Loucy (cell line): ENCODE measurements at regions not wholly inside any gene's neighbourhood (a gene's known extent, or its start where the extent isn't known, plus 50 kb on each side); places are given as distances from the start of the nearest gene placed in this dataset.
"Not testable (repeated sequence)": the region's sequence is repeated elsewhere in the genome, so short reads cannot be mapped to it uniquely, and the experiment has no call there.

Experiments used
- EZH2phosphoT487 ChIP-seq: fragments of 200-600 bp; IDR thresholded peaks from 2 replicates; pipeline ENCODE4 v1.6.1; 2018; ENCODE audit warnings: antibody characterized with exemption, mild to moderate bottlenecking, moderate library complexity, borderline replicate concordance
- TF ChIP-seq, protein P1 (sequence below): fragments of 200-600 bp; sonication (generic); conservative IDR thresholded peaks from 2 replicates; pipeline ENCODE4 v1.5.1; 2014; ENCODE audit warnings: mild to moderate bottlenecking, antibody characterized with exemption, low read length

GRCh38 chr1:68881330-68882194, 384.7 kb upstream of the DEPDC1 start:
- TF ChIP-seq, protein P1, sequence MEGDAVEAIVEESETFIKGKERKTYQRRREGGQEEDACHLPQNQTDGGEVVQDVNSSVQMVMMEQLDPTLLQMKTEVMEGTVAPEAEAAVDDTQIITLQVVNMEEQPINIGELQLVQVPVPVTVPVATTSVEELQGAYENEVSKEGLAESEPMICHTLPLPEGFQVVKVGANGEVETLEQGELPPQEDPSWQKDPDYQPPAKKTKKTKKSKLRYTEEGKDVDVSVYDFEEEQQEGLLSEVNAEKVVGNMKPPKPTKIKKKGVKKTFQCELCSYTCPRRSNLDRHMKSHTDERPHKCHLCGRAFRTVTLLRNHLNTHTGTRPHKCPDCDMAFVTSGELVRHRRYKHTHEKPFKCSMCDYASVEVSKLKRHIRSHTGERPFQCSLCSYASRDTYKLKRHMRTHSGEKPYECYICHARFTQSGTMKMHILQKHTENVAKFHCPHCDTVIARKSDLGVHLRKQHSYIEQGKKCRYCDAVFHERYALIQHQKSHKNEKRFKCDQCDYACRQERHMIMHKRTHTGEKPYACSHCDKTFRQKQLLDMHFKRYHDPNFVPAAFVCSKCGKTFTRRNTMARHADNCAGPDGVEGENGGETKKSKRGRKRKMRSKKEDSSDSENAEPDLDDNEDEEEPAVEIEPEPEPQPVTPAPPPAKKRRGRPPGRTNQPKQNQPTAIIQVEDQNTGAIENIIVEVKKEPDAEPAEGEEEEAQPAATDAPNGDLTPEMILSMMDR: not testable (repeated sequence)
- not testable (repeated sequence) for TF ChIP-seq EZH2phosphoT487
